Tibial nerve (tissue), 4 donors: ENCODE measurements at regions not wholly inside any gene's neighbourhood (a gene's known extent, or its start where the extent isn't known, plus 50 kb on each side); places are given as distances from the start of the nearest gene placed in this dataset.

Experiments used
- CTCF ChIP-seq, 5 experiments: fragments of 200-600 bp in 3 of 5; fragments of 450-650 bp in 2 of 5; sonication (generic) in 3 of 5; IDR thresholded peaks; one replicate each; pipeline ENCODE4 v1.5.1; 2016 to 2019; ENCODE audit warnings: antibody characterized with exemption in 5 of 5, mild to moderate bottlenecking in 3 of 5, moderate library complexity in 2 of 5
- EP300 ChIP-seq, 2 donors: sonication (generic); formaldehyde crosslinking; IDR thresholded peaks; one replicate each; pipeline ENCODE4 v1.6.1; 2017; ENCODE audit warnings: antibody characterized with exemption in 2 of 2, mild to moderate bottlenecking in 1 of 2
- POLR2A ChIP-seq, 2 donors: fragments of 450-650 bp; IDR thresholded peaks; one replicate each; pipeline ENCODE4 v1.6.1; 2017; ENCODE audit warnings: antibody characterized with exemption in 2 of 2, mild to moderate bottlenecking in 2 of 2, moderate library complexity in 2 of 2

DNA sequence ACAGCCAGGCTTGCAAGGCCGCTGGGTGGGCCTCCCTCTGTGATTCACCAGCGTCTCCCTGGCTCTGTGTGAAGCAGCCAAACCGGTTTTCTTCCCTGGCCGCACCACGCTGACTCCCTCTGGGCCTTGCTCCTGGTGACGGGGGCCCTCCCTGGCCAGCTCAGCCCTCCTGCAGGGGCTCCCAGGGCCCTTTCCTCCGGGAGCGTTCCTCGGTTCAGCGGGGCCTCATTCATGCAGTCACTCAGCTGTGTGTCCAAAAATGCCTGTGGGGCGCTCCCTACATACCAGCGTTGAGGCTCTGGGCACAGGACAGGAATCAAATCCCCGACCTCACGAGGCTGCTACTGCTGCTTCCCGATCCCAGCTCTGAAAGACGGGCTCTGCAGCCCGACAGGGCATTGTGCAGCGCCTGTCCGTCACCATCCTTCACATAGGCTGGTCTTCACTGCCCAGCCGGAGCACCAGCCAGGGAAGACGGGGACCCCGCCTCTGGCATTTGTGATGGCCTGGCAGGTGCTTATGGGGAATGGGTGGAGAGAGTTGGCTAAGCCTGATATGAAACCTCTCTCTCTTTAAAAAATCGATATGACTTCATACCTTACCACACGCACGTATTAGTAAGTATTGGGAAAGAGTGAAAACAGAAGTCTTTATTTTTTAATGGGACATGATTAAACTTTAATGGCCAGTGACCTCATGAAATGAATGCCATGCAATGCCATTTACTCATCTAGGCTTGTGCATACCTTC, 110.0 kb upstream of the SHH start:
- TF ChIP-seq POLR2A (IDR thresholded peaks at IDR 0.05) (no peak), CTCF (IDR thresholded peaks at IDR 0.05) (no peak), EP300 (IDR thresholded peaks at IDR 0.05) (no peak)
